Pancreas (tissue), 10 donors: ENCODE measurements at regions not wholly inside any gene's neighbourhood (a gene's known extent, or its start where the extent isn't known, plus 50 kb on each side); places are given as distances from the start of the nearest gene placed in this dataset.

Experiments
- ATAC-seq, 4 donors: fragments of 200-7000 bp; cut with Tn5 transposase; one replicate each; pipeline versions ENCODE4 v1.8.0 to v1.9.1; 2020; ENCODE audit warnings: mild to moderate bottlenecking in 4 of 4, moderate library complexity in 4 of 4
- DNase-seq, 6 donors: peaks; one replicate each; pipeline ENCODE4 v3.0.0-alpha.2; 2020
- FAIRE-seq: peaks from 2 replicates; lab custom pipeline; 2012; peaks lifted over from hg19 to GRCh38; lab: Jason Lieb, UNC
- H3K27ac ChIP-seq, 4 donors: fragments of 200-600 bp; sonication (generic); 1 replicate in 3 of 4; 2 replicates in 1 of 4; pipeline versions ENCODE4 v1.5.0 to v1.8.0; 2020
- H3K27me3 ChIP-seq, 4 donors: fragments of 200-600 bp; one replicate each; pipeline ENCODE4 v1.8.0; 2021
- H3K36me3 ChIP-seq, 3 donors: fragments of 200-600 bp; sonication (generic) in 1 of 3; one replicate each; pipeline versions ENCODE4 v1.5.0 to v1.8.0; 2020 to 2021
- H3K4me1 ChIP-seq, 3 donors: fragments of 200-600 bp; one replicate each; pipeline ENCODE4 v1.8.0; 2021
- H3K4me3 ChIP-seq, 4 donors: fragments of 200-600 bp; sonication (generic) in 2 of 4; one replicate each; pipeline versions ENCODE4 v1.5.0 to v1.8.0; 2020 to 2021
- H3K9me3 ChIP-seq, 4 donors: fragments of 200-600 bp; one replicate each; pipeline ENCODE4 v1.8.0; 2021
- WGBS, 2 donors: extraction: QIAGEN DNeasy Blood & Tissue Kit; methylation state at CpG; one replicate each; pipeline ENCODE4 v1.1.7; 2013; 5-methylcytosine and 5-hydroxymethylcytosine counted together
- intact Hi-C, 3 donors: fragments of 100-400 bp; cut with DNase I; formaldehyde crosslinking; loops; one replicate each; pipeline versions ENCODE4 v1.11.1 to v1.14.2; 2022
- TF ChIP-seq, protein P1 (sequence below), 4 donors: fragments of 200-600 bp; sonication (generic) in 3 of 4; IDR thresholded peaks; one replicate each; pipeline versions ENCODE4 v1.5.0 to v1.8.0; 2021; ENCODE audit warnings: antibody characterized with exemption in 4 of 4
- donor health status: healthy with polysubstance abuse.
- donor health status: DM: no; HTN: no; CAD: no; lungs with moderate emphysema.
- donor health status: DM: no; HTN: no; CAD: no.
- donor health status: control.
- donor health status: control.
- donor health status: Bipolar disorder and iron deficiency.
- donor health status: DM: yes; HTN: yes; CAD: no.
- donor health status: DM: no; HTN: no; CAD: no.
- donor health status: DM: no; HTN: no; CAD: no.
- donor health status: DM: yes; HTN: yes; CAD: no.

DNA sequence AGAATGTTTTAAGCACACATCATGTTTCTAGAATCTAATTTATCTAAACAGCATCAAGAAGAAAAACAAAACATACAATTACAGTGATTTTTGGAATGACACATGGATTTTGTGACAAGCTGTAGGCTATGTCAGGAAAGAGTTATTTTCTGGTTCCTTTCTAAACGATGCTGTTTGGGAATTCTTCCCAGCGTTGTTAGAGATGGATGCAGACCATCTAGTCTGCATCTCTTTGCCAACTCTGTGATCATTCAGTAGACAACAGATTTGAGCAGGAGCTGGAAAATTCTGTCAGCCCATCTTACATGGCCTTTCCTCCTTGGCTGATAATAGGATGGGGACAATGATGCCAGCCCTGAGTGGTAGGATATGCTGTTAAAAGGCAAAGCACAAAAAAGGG lies 295.7 kb upstream of the TRPC7 start:
- no peak for DNase-seq
- Histone ChIP-seq H3K4me1 (no peaks in the 10 kb centered on the region), H3K4me3 (no peak overlapping the region), H3K9me3 (no peaks in the 10 kb centered on the region), H3K36me3 (no peaks in the 10 kb centered on the region), H3K27me3 (no peaks in the 10 kb centered on the region), H3K27ac (no peak overlapping the region)
- 53 to 54% methylated on average over 2 of the region's 2 CpGs for WGBS, 2 donors
- TF ChIP-seq, protein P1, sequence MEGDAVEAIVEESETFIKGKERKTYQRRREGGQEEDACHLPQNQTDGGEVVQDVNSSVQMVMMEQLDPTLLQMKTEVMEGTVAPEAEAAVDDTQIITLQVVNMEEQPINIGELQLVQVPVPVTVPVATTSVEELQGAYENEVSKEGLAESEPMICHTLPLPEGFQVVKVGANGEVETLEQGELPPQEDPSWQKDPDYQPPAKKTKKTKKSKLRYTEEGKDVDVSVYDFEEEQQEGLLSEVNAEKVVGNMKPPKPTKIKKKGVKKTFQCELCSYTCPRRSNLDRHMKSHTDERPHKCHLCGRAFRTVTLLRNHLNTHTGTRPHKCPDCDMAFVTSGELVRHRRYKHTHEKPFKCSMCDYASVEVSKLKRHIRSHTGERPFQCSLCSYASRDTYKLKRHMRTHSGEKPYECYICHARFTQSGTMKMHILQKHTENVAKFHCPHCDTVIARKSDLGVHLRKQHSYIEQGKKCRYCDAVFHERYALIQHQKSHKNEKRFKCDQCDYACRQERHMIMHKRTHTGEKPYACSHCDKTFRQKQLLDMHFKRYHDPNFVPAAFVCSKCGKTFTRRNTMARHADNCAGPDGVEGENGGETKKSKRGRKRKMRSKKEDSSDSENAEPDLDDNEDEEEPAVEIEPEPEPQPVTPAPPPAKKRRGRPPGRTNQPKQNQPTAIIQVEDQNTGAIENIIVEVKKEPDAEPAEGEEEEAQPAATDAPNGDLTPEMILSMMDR (IDR thresholded peaks at IDR 0.05): no peak
- no peak for ATAC-seq
- FAIRE-seq: no peak
- intact Hi-C loops: no loop called here

DNA sequence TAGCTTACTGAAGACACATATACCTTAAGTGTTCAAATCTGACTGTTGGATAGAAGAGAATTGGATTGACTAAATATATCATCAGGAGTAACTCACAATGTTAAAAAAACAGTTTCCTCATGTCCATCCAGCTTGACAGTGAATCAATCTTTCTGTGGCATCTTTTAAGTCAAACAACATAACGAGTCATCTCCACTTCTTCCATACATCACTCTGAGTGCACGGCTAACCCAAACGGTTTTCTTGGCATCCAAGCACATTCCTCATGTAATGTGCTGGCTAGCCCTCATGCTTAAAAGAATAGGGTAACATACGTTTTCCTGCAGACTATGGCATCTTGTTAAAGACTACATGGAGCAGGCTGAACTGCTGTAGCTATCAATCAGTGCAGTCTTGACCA lies 291.5 kb upstream of the TRPC7 start:
- Histone ChIP-seq H3K4me3 (no peak overlapping the region), H3K27ac (no peak overlapping the region), H3K36me3 (no peaks in the 10 kb centered on the region), H3K9me3 (no peaks in the 10 kb centered on the region), H3K4me1 (no peaks in the 10 kb centered on the region), H3K27me3 (no peaks in the 10 kb centered on the region)
- intact Hi-C loops: no loop called here
- TF ChIP-seq, protein P1 (IDR thresholded peaks at IDR 0.05): no peak
- DNase-seq (no peak), FAIRE-seq (no peak), ATAC-seq (no peak)
- WGBS, 2 donors: 28 to 31% methylated on average over 4 of the region's 4 CpGs

DNA sequence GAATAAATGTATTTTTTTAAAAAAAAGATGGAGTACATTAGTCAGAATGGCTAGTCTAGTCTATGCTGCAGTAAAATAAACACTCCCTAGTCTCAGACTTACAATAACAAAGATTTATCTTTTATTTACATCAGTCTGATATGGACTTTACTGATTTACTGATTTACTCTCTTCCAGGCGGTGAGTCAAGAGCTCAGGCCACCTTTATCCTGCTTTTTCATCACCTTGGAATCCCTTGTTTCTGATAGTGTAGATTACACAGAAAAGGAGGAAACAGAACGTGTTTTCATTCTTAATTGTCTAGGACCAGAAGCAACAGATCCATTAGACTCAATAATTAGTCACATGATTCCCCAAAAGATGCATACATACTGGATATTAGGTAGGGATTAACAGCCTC lies 290.1 kb upstream of the TRPC7 start:
- Histone ChIP-seq H3K27me3 (no peaks in the 10 kb centered on the region), H3K27ac (no peak overlapping the region), H3K4me3 (no peak overlapping the region), H3K36me3 (no peaks in the 10 kb centered on the region), H3K4me1 (no peaks in the 10 kb centered on the region), H3K9me3 (no peaks in the 10 kb centered on the region)
- DNase-seq (no peak), FAIRE-seq (no peak), ATAC-seq (no peak)
- TF ChIP-seq, protein P1 (IDR thresholded peaks at IDR 0.05): no peak
- intact Hi-C loops: no loop called here
- 30 to 32% methylated on average over 2 of the region's 2 CpGs for WGBS, 2 donors

DNA sequence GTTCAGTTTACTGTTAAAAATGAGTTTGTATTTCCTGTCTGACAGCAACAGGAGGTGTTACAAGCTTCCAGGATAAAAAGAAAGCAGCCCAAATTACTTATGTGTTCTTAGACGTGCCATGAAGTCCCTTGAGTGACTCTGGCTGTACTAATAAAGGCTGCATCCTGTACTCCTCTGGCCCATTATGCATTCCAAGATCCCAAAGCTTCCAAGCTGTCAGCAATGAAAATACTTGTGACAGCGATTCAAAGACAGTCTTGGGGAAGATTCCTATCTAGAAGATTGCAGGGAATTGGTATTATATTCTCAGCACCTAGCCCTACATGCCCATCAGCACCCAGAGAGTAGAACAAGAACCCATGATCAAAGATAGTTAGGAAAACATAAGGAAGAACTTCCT lies 281.6 kb upstream of the TRPC7 start:
- no peak for DNase-seq
- ATAC-seq: no peak
- H3K27me3 ChIP-seq: no peaks in the 10 kb centered on the region
- no peak for FAIRE-seq
- intact Hi-C loops: no loop called here
- TF ChIP-seq, protein P1 (IDR thresholded peaks at IDR 0.05): no peak
- H3K27ac ChIP-seq: no peak overlapping the region
- H3K9me3 ChIP-seq: no peaks in the 10 kb centered on the region
- no peak overlapping the region for H3K4me3 ChIP-seq
- 55 to 56% methylated on average over 2 of the region's 2 CpGs for WGBS, 2 donors
- no peaks in the 10 kb centered on the region for H3K4me1 ChIP-seq
- no peaks in the 10 kb centered on the region for H3K36me3 ChIP-seq

DNA sequence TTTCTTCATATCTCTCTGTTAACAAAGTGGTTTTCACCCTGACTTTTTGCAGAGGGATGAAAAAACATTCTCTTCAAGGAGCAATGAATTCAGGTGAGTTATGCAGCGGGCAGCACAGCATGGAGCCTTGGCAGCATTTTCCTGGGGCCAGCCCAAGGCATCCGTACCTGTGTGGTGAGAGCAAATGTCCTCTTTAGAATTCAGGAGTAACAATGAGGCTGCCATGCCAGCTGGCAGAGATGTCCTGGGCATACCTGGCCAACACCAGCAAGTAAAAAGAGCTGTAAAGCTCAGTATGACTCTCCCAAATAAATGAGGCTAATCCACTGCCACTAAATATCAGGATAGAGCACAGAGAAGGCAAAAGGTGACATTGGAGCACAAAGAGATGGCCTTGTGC lies 277.6 kb upstream of the TRPC7 start:
- H3K9me3 ChIP-seq: no peaks in the 10 kb centered on the region
- no peak overlapping the region for H3K4me3 ChIP-seq
- TF ChIP-seq, protein P1 (IDR thresholded peaks at IDR 0.05): no peak
- H3K27ac ChIP-seq: no peak overlapping the region
- H3K27me3 ChIP-seq: no peaks in the 10 kb centered on the region
- intact Hi-C loops: no loop called here
- no peaks in the 10 kb centered on the region for H3K4me1 ChIP-seq
- FAIRE-seq (no peak), DNase-seq (no peak), ATAC-seq (no peak)
- 47 to 49% methylated on average over 2 of the region's 2 CpGs for WGBS, 2 donors
- H3K36me3 ChIP-seq: no peaks in the 10 kb centered on the region
